HEK293 (cell line): ENCODE measurements at regions not wholly inside any gene's neighbourhood (a gene's known extent, or its start where the extent isn't known, plus 50 kb on each side); places are given as distances from the start of the nearest gene placed in this dataset.

Experiments
- CTCF ChIA-PET: fragments of 350-600 bp; formaldehyde crosslinking; extraction: SDS; loops from one replicate; lab custom pipeline; 2021; ENCODE audit warnings: antibody characterized with exemption; lab: Yijun Ruan, JAX
- POLR2A ChIA-PET: fragments of 300-600 bp; formaldehyde crosslinking; extraction: SDS; loops from one replicate; lab custom pipeline; 2020; ENCODE audit warnings: antibody characterized with exemption, inconsistent platforms; lab: Yijun Ruan, JAX
- H3K27ac ChIP-seq: fragments of 200-500 bp; sonication (Bioruptor generic); 2 replicates; pipeline ENCODE4 v1.5.1; 2014; ENCODE audit warnings: low read depth, low read length, control low read depth, inconsistent platforms; ENCODE audit errors: extremely low read depth
- H3K36me3 ChIP-seq, 2 experiments: fragments of 200-500 bp in 1 of 2; sonication (Bioruptor generic) in 1 of 2; 1 replicate in 1 of 2; 2 replicates in 1 of 2; pipeline ENCODE4 v1.5.1; 2014 to 2017; ENCODE audit warnings: inconsistent platforms in 2 of 2, low read length in 2 of 2; ENCODE audit not compliant: control insufficient read depth in 2 of 2, insufficient read depth in 1 of 2
- H3K4me1 ChIP-seq: fragments of 200-500 bp; sonication (Bioruptor generic); 2 replicates; pipeline ENCODE4 v1.5.1; 2014; ENCODE audit warnings: mild to moderate bottlenecking, low read length, inconsistent platforms; ENCODE audit not compliant: control insufficient read depth, insufficient read depth
- H3K4me3 ChIP-seq: 2 replicates; pipeline ENCODE4 v1.5.1; 2011; ENCODE audit warnings: low read depth, mild to moderate bottlenecking, control low read depth, low read length, moderate library complexity
- H3K9me3 ChIP-seq: fragments of 200-500 bp; sonication (Bioruptor generic); 2 replicates; pipeline ENCODE4 v1.5.1; 2014; ENCODE audit warnings: low read depth, low read length, inconsistent platforms; ENCODE audit not compliant: control insufficient read depth, insufficient read depth
- BCL11B ChIP-seq: fragments of 450-650 bp; formaldehyde crosslinking; IDR thresholded peaks from 2 replicates; pipeline ENCODE4 v1.5.1; 2016; ENCODE audit warnings: low read depth, missing biosample characterization, missing genetic modification characterization
- BCL6B ChIP-seq: fragments of 450-650 bp; formaldehyde crosslinking; IDR thresholded peaks from 2 replicates; pipeline ENCODE4 v1.5.1; 2017; ENCODE audit warnings: missing biosample characterization, missing genetic modification characterization
- EGR2 ChIP-seq: fragments of 450-650 bp; formaldehyde crosslinking; IDR thresholded peaks from 2 replicates; pipeline ENCODE4 v1.5.1; 2016; ENCODE audit warnings: low read depth, missing biosample characterization, missing genetic modification characterization
- GLI2 ChIP-seq: fragments of 450-650 bp; formaldehyde crosslinking; IDR thresholded peaks from 2 replicates; pipeline ENCODE4; 2017; ENCODE audit warnings: missing biosample characterization, missing genetic modification characterization, low read depth, borderline replicate concordance
- GLIS2 ChIP-seq: fragments of 450-650 bp; formaldehyde crosslinking; IDR thresholded peaks from 2 replicates; pipeline ENCODE4 v1.5.1; 2016; ENCODE audit warnings: missing biosample characterization, missing genetic modification characterization
- HOXD13 ChIP-seq: sonication (generic); formaldehyde crosslinking; IDR thresholded peaks from 2 replicates; pipeline ENCODE4 v1.8.0; 2022; ENCODE audit warnings: missing genetic modification reagents, borderline replicate concordance
- KLF1 ChIP-seq: fragments of 450-650 bp; formaldehyde crosslinking; IDR thresholded peaks from 2 replicates; pipeline ENCODE4 v1.5.1; 2016; ENCODE audit warnings: missing biosample characterization, missing genetic modification characterization
- KLF17 ChIP-seq: fragments of 450-650 bp; formaldehyde crosslinking; IDR thresholded peaks from 2 replicates; pipeline ENCODE4 v1.5.1; 2016; ENCODE audit warnings: missing biosample characterization, missing genetic modification characterization
- MYNN ChIP-seq: fragments of 450-650 bp; formaldehyde crosslinking; IDR thresholded peaks from 2 replicates; pipeline ENCODE4 v1.5.1; 2016; ENCODE audit warnings: missing biosample characterization, missing genetic modification characterization, borderline replicate concordance
- SETDB1 ChIP-seq: IDR thresholded peaks from one replicate; pipeline ENCODE4 v1.6.1; 2017; ENCODE audit warnings: mild to moderate bottlenecking, low read length, moderate library complexity, mixed read lengths; ENCODE audit not compliant: insufficient read length
- ZNF140 ChIP-seq: fragments of 450-650 bp; formaldehyde crosslinking; IDR thresholded peaks from 2 replicates; pipeline ENCODE4 v1.5.1; 2016; ENCODE audit warnings: missing biosample characterization, missing genetic modification characterization
- ZNF155 ChIP-seq: fragments of 450-650 bp; formaldehyde crosslinking; IDR thresholded peaks from 2 replicates; pipeline ENCODE4 v1.5.1; 2016; ENCODE audit warnings: missing biosample characterization, missing genetic modification characterization
- ZNF169 ChIP-seq: fragments of 450-650 bp; formaldehyde crosslinking; IDR thresholded peaks from 2 replicates; pipeline ENCODE4 v1.5.1; 2016; ENCODE audit warnings: missing biosample characterization, missing genetic modification characterization
- ZNF184 ChIP-seq: fragments of 450-650 bp; IDR thresholded peaks from 2 replicates; pipeline ENCODE4 v1.5.1; 2018; ENCODE audit warnings: missing biosample characterization, mild to moderate bottlenecking, missing genetic modification characterization
- ZNF2 ChIP-seq: fragments of 450-650 bp; formaldehyde crosslinking; IDR thresholded peaks from 2 replicates; pipeline ENCODE4 v1.5.1; 2016; ENCODE audit warnings: missing biosample characterization, missing genetic modification characterization
- ZNF394 ChIP-seq: fragments of 450-650 bp; formaldehyde crosslinking; IDR thresholded peaks from 2 replicates; pipeline ENCODE4 v1.5.1; 2016; ENCODE audit warnings: missing biosample characterization, missing genetic modification characterization, mild to moderate bottlenecking, moderate library complexity, borderline replicate concordance
- ZNF423 ChIP-seq: fragments of 450-650 bp; formaldehyde crosslinking; IDR thresholded peaks from 2 replicates; pipeline ENCODE4 v1.5.1; 2016; ENCODE audit warnings: missing biosample characterization, missing genetic modification characterization
- ZNF433 ChIP-seq: fragments of 450-650 bp; formaldehyde crosslinking; IDR thresholded peaks from 2 replicates; pipeline ENCODE4 v1.5.1; 2016; ENCODE audit warnings: missing biosample characterization, missing genetic modification characterization, low read depth
- ZNF560 ChIP-seq: fragments of 450-650 bp; formaldehyde crosslinking; IDR thresholded peaks from 2 replicates; pipeline ENCODE4 v1.5.1; 2017; ENCODE audit warnings: missing biosample characterization, missing genetic modification characterization, borderline replicate concordance
- ZNF701 ChIP-seq: fragments of 450-650 bp; formaldehyde crosslinking; IDR thresholded peaks from 2 replicates; pipeline ENCODE4 v1.5.1; 2016; ENCODE audit warnings: missing biosample characterization, missing genetic modification characterization
- ZNF785 ChIP-seq: fragments of 450-650 bp; formaldehyde crosslinking; IDR thresholded peaks from 2 replicates; pipeline ENCODE4 v1.5.1; 2016; ENCODE audit warnings: missing biosample characterization, missing genetic modification characterization

GRCh38 chr5:118736396-118736795 lies 252.0 kb downstream of the DTWD2 start (continued):
- TF ChIP-seq ZNF785 (tag by site-specific recombination) (no peak), ZNF184 (no peak), KLF1 (tag by site-specific recombination) (no peak), ZNF423 (no peak), BCL11B (tag by site-specific recombination) (no peak), HOXD13 (CRISPR knock-in tag) (no peak)

GRCh38 chr5:118733394-118733793 lies 255.0 kb downstream of the DTWD2 start:
- no peak for TF ChIP-seq ZNF433 (tag by site-specific recombination)
- TF ChIP-seq ZNF169 (tag by site-specific recombination) = no peak
- no peak for TF ChIP-seq GLIS2 (tag by site-specific recombination)
- no peak for TF ChIP-seq GLI2
- TF ChIP-seq ZNF140 = no peak
- no peak for TF ChIP-seq ZNF394
- TF ChIP-seq BCL6B (tag by site-specific recombination) = no peak
- no peak for TF ChIP-seq MYNN (tag by site-specific recombination)
- Histone ChIP-seq H3K9me3 (no peaks in the 10 kb centered on the region), H3K4me3 (no peak overlapping the region), H3K36me3 (no peaks in the 10 kb centered on the region), H3K27ac (no peak overlapping the region), H3K4me1 (no peaks in the 10 kb centered on the region)
- ChIA-PET POLR2A (no interaction called here), CTCF (no interaction called here)

- ChIA-PET CTCF (interaction anchor here (0.5 kb wide), 1 partner anchor 2000 kb away, joined by 3 read pairs; no protein-coding TSS in a partner anchor), POLR2A (no interaction called here)
- H3K4me1 ChIP-seq = no peaks in the 10 kb centered on the region
- no peak overlapping the region for H3K4me3 ChIP-seq
- no peaks in the 10 kb centered on the region for H3K36me3 ChIP-seq
- H3K27ac ChIP-seq = no peak overlapping the region
- no peaks in the 10 kb centered on the region for H3K9me3 ChIP-seq
- TF ChIP-seq ZNF701 (no peak), ZNF155 (tag by site-specific recombination) (no peak), ZNF560 (no peak), SETDB1 (no peak)
Observed at GRCh38 chr5:118728191-118728590, 260.2 kb downstream of the DTWD2 start.

- Histone ChIP-seq H3K27ac (no peak overlapping the region), H3K4me3 (no peak overlapping the region), H3K36me3 (no peaks in the 10 kb centered on the region), H3K9me3 (no peaks in the 10 kb centered on the region), H3K4me1 (no peaks in the 10 kb centered on the region)
- ChIA-PET POLR2A (no interaction called here), CTCF (interaction anchor here (0.7 kb wide), 1 partner anchor 182 kb away, joined by 3 read pairs; no protein-coding TSS in a partner anchor)
- TF ChIP-seq KLF17 (tag by site-specific recombination) (no peak), EGR2 (tag by site-specific recombination) (no peak), ZNF2 (tag by site-specific recombination) (no peak)
Observed at GRCh38 chr5:118726891-118727290, 261.5 kb downstream of the DTWD2 start.
